Gastroesophageal sphincter (tissue), 3 donors: ENCODE measurements at regions not wholly inside any gene's neighbourhood (a gene's known extent, or its start where the extent isn't known, plus 50 kb on each side); places are given as distances from the start of the nearest gene placed in this dataset.

Source experiments
- EP300 ChIP-seq: sonication (generic); formaldehyde crosslinking; IDR thresholded peaks from one replicate; pipeline ENCODE4 v1.6.1; 2017; ENCODE audit warnings: antibody characterized with exemption, mild to moderate bottlenecking
- TF ChIP-seq, protein P1 (sequence below), 4 experiments: fragments of 200-600 bp in 2 of 4; fragments of 450-650 bp in 2 of 4; sonication (generic) in 1 of 4; IDR thresholded peaks; one replicate each; pipeline ENCODE4 v1.5.1; 2017 to 2019; ENCODE audit warnings: antibody characterized with exemption in 4 of 4, mild to moderate bottlenecking in 2 of 4, moderate library complexity in 2 of 4

GRCh38 chr10:107689323-107689722, 524.8 kb upstream of the SORCS1 start:
- no peak for TF ChIP-seq EP300
- TF ChIP-seq, protein P1, sequence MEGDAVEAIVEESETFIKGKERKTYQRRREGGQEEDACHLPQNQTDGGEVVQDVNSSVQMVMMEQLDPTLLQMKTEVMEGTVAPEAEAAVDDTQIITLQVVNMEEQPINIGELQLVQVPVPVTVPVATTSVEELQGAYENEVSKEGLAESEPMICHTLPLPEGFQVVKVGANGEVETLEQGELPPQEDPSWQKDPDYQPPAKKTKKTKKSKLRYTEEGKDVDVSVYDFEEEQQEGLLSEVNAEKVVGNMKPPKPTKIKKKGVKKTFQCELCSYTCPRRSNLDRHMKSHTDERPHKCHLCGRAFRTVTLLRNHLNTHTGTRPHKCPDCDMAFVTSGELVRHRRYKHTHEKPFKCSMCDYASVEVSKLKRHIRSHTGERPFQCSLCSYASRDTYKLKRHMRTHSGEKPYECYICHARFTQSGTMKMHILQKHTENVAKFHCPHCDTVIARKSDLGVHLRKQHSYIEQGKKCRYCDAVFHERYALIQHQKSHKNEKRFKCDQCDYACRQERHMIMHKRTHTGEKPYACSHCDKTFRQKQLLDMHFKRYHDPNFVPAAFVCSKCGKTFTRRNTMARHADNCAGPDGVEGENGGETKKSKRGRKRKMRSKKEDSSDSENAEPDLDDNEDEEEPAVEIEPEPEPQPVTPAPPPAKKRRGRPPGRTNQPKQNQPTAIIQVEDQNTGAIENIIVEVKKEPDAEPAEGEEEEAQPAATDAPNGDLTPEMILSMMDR (IDR thresholded peaks at IDR 0.05), result no peak
